ENCODE measurements at regions not wholly inside any gene's neighbourhood (a gene's known extent, or its start where the extent isn't known, plus 50 kb on each side); places are given as distances from the start of the nearest gene placed in this dataset.

- no peak for DNase-seq
Measured at GRCh38 chr15:100785181-100786138, 94.2 kb upstream of the ALDH1A3 start.

- DNase-seq: no peak
Measured at GRCh38 chr15:100786139-100786531, 93.5 kb upstream of the ALDH1A3 start.

GRCh38 chr15:100786901-100787566 is 92.6 kb upstream of the ALDH1A3 start:
- no peak for DNase-seq

DNA sequence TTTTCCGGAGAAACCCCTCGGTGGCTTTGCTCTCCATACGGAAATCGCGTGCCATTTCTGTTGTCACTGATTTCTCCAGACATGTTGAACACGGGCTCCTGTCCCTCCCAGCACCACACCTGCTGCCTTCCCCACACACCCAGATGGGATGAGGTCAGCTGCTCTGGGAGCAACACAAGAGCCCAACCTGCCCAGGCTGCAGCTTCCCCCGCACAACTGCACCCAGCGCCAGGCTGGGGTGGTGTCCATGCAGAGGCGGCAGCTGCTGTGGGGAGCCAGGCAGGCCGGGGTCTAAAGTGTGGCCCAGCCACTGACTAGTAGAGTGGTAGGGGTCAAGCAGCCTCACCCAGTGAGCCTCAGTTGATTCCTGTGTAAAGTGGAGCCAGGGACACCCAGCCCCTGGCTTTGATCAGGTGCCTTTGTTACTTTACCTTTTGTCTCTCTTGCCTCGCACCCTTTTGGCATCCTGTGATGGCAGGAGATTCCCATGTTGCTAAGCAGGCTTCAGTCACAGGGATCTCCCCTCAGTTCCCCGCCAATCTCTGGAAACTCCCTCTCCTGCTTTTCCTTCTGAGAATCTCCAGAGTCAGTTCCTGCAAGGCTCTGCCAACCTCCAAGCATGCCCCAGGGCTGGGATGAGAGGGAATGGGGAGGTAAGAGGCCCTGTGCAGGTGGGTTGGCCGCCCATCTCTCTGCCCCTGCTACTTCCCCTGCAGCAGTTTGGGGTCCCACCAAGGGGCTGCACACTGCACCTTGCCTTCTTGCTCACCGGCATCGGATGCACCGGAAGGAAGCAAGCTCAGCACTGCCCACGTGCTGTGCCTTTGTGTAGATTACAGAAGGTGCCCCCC is 91.8 kb upstream of the ALDH1A3 start:
- DNase-seq: no peak

- no peak for DNase-seq
Measured at GRCh38 chr15:100788418-100789105, 91.1 kb upstream of the ALDH1A3 start.

- no peak for DNase-seq
Measured at GRCh38 chr15:100790786-100791265, 88.8 kb upstream of the ALDH1A3 start.

DNA sequence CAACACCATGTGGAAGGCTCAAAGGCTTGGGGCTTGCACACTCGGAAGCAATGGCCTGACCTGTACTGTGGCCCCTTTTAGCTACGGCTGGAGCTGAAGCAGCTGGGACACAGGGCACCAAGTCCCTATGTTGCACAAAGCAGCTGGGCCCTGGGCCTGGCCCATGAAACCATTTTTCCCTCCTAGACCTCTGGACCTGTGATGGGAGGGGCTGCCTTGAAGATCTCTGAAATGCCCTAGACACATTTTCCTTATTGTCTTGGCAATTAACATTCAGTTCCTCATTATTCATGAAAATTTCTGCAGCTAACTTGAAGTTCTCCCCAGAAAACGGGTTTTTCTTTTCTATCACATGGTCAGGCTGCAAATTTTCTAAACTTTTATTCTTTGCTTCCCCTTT is 85.6 kb upstream of the ALDH1A3 start:
- no peak for DNase-seq

DNA sequence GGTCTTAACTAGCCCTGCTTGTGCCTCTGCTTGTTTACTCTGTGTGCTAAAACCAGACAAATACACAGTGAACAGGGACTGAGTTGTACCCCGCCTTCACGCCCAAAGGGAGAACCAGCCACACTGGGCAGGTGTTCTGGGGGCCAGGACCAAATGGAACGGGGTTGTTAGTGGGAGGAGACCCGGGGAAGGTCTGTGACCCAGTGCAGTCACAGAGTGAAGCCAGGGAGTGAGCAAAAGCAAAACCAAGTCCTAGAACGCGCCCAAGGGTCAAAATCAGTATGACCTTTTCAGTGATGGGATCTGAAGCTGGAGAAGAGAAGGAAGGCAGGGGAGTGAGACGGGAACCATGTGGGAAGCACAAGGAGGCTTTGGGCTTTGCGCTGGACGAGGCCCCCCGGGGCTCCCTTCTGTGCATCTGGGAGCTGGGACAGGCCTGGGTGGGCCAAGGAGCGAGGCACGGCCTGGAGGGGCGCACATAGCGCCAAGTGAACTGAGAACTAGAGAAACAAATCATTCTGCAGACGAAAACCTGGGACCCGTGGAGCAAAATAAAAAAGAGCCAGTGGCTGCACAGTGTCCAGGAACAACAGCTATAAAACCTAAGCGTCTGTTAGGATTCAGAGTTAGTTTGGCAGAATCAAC is 78.3 kb upstream of the ALDH1A3 start:
- DNase-seq: no peak

DNA sequence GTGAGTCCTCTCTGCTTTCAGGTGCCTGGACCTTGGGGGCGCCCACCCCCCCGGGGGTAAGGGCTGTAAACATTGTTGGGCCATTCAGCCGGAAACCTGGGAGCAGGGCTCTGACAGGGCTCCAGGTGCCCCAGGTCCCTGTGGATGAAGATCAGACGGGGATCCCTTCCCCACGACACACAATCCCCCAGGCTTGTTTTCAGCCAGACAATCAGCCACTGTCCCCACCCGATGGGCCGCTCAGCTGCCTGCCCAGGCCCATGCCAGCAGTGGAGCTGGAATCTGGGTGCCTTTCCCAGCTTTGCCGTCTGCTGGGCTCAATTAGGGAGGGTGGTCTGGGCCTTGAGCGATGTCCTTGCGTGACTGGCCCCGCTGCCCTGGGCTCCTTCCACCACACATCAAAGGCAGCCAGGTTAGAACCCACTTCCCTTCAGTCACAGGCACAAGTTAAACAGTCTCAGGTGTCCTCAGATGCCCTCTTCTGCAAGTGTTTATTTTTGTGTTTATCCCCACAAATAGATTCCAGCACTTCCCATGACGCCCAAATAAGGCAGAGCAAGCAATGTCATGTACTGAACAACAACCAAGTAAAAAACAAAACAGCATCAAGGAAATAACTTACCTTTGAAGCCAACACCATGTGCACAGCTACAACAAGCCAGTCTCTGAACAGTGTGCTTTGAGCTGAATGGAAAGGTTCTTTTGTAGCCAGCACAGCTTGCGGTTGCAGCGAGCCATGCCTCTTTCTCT is 77.0 kb upstream of the ALDH1A3 start:
- DNase-seq: no peak

DNA sequence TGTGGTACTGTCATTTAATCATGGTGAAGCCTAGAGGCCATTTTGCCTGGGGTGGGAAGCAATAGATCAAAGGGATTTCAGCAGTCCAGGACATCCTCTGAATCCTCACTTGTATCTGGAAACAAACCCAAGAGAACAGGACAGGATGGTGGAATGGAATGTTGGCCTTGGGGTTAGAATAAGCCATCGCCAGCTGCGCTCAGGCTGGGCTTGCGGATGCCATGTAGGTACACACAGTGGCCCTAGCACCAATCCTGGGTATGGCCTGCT is 76.5 kb upstream of the ALDH1A3 start:
- no peak for DNase-seq

- DNase-seq: no peak
Measured at GRCh38 chr15:100806157-100806556, 73.5 kb upstream of the ALDH1A3 start.

- DNase-seq: no peak
Measured at GRCh38 chr15:100807028-100807427, 72.6 kb upstream of the ALDH1A3 start.

DNA sequence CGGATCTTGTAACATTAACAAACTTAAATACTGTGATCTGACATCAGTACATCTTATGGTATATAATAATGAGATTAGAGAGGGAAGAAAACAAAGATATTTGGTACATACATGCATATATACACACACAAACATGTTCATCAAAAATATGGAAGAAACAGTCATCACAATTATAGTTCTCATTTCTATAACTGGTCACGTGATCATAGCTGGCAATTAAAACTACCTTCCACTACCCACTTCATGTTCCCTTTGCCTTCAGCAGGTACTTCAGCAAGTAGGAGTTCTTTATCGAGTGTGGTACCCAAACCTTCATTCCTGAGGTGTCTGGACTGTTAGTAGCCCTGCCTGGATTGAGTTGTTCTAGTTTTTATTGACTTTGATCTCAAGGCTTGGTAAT is 70.9 kb upstream of the ALDH1A3 start:
- no peak for DNase-seq

DNA sequence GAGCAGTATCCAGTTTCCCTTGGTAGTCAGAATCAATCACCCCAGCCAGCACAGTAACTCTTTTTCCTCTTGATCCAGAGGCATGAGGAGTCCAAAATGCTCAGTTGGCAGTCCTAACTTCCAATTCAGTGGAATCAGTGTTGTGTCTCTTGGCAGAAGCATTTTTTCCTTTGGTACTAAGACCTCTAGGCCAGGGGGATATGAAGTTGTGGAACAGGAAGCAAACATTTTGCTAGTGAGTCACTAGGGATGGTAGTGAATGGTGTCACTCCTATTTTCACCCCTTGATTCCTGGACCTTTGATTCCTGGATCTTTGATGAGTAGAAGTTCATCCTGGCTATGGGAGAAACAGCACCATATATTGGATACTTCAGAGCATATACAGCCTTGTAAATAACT is 70.5 kb upstream of the ALDH1A3 start:
- DNase-seq: peak; percentile 82

DNA sequence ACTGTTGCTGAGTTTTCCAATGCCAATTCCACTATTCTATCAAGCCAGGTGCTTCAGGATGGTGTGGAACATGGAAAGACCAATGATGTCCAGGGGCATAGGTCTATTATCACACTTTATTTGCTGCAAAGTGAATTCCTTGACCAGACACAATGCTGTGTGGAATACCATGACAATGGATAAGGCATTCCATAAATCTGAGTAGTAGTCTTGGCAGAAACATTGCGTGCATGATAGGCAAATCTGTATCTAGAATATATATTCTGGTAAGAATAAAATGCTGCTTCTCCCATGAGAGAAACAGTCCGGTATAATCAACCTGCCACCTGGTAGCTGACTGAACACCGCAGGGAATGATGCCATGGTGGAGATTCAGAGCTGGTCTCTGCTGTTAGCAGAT is 70.0 kb upstream of the ALDH1A3 start:
- DNase-seq: peak; percentile 76

DNA sequence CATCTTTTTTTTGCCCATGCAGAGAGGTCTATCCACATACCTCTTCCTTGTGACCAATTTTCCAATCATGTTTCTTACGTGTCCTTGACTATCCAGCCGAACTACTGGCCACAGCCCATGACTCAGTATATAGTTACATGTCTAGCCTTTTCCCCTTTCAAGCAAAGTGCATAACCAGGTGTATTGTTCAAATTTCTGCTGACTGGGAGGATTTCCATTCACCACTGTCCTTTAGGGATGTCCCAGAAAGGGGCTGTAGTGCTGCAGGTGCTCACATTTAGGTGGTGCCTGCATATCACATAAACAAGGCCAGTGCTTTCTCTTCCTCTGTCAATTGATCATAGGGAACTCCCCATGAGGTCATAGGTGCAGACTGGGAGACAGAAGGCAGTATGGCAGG is 69.4 kb upstream of the ALDH1A3 start:
- no peak for DNase-seq

GRCh38 chr15:100810831-100811230 is 68.8 kb upstream of the ALDH1A3 start:
- DNase-seq: no peak

- DNase-seq: no peak
Measured at GRCh38 chr15:100812802-100813201, 66.8 kb upstream of the ALDH1A3 start.

GRCh38 chr15:100818927-100819326 is 60.7 kb upstream of the ALDH1A3 start:
- DNase-seq: peak; percentile 93

GRCh38 chr15:100820528-100820927 is 59.1 kb upstream of the ALDH1A3 start:
- DNase-seq: no peak

- DNase-seq: peak; percentile 25
Measured at GRCh38 chr15:100821327-100821726, 58.3 kb upstream of the ALDH1A3 start.

- DNase-seq: no peak
Measured at GRCh38 chr15:100824211-100824610, 55.4 kb upstream of the ALDH1A3 start.

Measured in NCI-H226 (cell line).